ENCODE measurements at regions not wholly inside any gene's neighbourhood (a gene's known extent, or its start where the extent isn't known, plus 50 kb on each side); places are given as distances from the start of the nearest gene placed in this dataset.

- no peak for DNase-seq (ENCODE audit: low spot score)
- H3K9me3 ChIP-seq: no peaks in the 10 kb centered on the region
- no peak overlapping the region for H3K27ac ChIP-seq
- no peak overlapping the region for H3K4me3 ChIP-seq
- no peak for TF ChIP-seq CTCF (IDR thresholded peaks at IDR 0.05)
- no peaks in the 10 kb centered on the region for H3K27me3 ChIP-seq
- no peaks in the 10 kb centered on the region for H3K4me1 ChIP-seq
- no peaks in the 10 kb centered on the region for H3K36me3 ChIP-seq
Measured at GRCh38 chr7:69349291-69349690, 249.0 kb upstream of the AUTS2 start.

- no peak for TF ChIP-seq CTCF (IDR thresholded peaks at IDR 0.05)
- no peaks in the 10 kb centered on the region for H3K27me3 ChIP-seq
- no peak for DNase-seq (ENCODE audit: low spot score)
- no peak overlapping the region for H3K27ac ChIP-seq
- H3K4me3 ChIP-seq: no peak overlapping the region
- peaks cover 0 to 9% of the 10 kb centered on the region in 2 donors for H3K4me1 ChIP-seq
- H3K9me3 ChIP-seq: no peaks in the 10 kb centered on the region
- H3K36me3 ChIP-seq: no peaks in the 10 kb centered on the region
Measured at GRCh38 chr7:69358163-69358821, 240.0 kb upstream of the AUTS2 start.

DNA sequence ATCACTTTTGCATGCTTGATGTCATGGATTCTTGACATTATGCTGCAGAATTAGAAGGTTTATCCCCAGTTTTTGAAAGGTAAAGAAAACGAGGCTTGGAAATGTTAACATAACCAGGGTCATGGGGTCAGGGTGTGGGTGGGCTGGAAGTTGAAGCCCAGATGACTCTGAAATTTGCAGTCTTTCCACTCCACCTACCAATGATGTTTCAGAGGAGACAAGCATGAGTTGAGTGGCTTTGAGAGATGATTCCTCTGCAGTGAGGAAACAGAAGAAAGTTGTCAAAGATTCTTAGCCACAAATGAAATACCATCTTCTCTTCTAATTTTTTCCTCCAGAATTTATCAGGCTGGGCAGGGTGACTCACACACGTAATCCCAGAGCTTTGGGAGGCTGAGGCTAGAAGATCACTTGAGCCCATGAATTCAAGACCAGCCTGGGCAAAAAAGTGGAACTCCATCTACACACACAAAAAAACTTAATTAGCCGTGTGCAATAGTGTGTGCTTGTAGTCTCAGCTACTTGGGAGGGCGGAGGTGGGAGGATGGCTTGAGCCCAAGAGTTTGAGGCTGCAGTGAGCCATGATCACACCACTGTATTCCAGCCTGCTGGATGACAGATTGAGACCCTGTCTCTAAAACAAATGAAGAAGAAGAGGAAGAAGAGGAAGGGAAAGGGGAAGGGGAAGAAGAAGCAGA, 239.1 kb upstream of the AUTS2 start:
- H3K36me3 ChIP-seq: no peaks in the 10 kb centered on the region
- H3K27me3 ChIP-seq: no peaks in the 10 kb centered on the region
- no peak overlapping the region for H3K27ac ChIP-seq
- no peak for DNase-seq (ENCODE audit: low spot score)
- no peak for TF ChIP-seq CTCF (IDR thresholded peaks at IDR 0.05)
- no peaks in the 10 kb centered on the region for H3K9me3 ChIP-seq
- no peak overlapping the region for H3K4me3 ChIP-seq
- H3K4me1 ChIP-seq: peaks cover 0 to 9% of the 10 kb centered on the region in 2 donors

DNA sequence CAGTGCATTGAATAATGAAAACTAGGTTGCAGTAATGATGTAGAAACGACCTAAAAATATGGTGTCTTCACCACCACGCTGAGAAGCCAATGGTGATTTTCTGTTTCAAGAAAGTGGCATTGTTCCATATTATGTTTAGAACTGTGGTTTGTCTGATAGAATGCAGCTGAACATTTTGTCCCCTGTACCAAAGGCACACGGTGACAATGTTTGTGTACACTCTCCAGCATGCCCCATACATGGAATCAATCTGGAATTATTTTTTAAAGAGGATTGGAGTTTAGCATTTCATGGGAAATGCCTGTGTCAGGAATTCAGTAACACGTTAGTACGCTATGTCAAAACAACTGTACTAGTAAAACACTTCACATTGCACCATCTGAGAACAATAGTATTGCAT, 237.4 kb upstream of the AUTS2 start:
- no peak for TF ChIP-seq CTCF (IDR thresholded peaks at IDR 0.05)
- H3K27me3 ChIP-seq: no peaks in the 10 kb centered on the region
- H3K27ac ChIP-seq: no peak overlapping the region
- no peak for DNase-seq (ENCODE audit: low spot score)
- H3K4me3 ChIP-seq: no peak overlapping the region
- H3K4me1 ChIP-seq: peaks cover 0 to 9% of the 10 kb centered on the region in 2 donors
- no peaks in the 10 kb centered on the region for H3K36me3 ChIP-seq
- no peaks in the 10 kb centered on the region for H3K9me3 ChIP-seq

DNA sequence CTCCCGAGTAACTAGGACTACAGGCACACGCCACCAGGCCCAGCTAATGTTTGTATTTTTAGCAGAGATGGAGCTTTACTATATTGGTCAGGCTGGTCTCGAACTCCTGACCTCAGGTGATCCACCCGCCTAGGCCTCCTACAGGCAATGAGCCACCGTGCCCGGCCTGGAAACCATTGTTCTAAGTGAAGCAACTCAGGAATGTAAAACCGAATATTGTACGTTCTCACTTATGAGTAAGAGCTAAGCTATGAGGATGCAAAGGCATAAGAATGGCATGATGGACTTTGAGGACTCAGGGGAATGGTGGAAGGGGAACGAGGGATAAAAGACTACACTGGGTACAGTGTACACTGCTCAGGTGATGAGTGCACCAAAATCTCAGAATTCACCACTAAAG, 235.1 kb upstream of the AUTS2 start:
- H3K4me1 ChIP-seq: peaks cover 0 to 8% of the 10 kb centered on the region in 2 donors
- TF ChIP-seq CTCF (IDR thresholded peaks at IDR 0.05): no peak
- no peak overlapping the region for H3K4me3 ChIP-seq
- no peaks in the 10 kb centered on the region for H3K27me3 ChIP-seq
- H3K9me3 ChIP-seq: no peaks in the 10 kb centered on the region
- no peak overlapping the region for H3K27ac ChIP-seq
- no peak for DNase-seq (ENCODE audit: low spot score)
- H3K36me3 ChIP-seq: no peaks in the 10 kb centered on the region
